Keratinocyte (primary cell): ENCODE measurements at regions not wholly inside any gene's neighbourhood (a gene's known extent, or its start where the extent isn't known, plus 50 kb on each side); places are given as distances from the start of the nearest gene placed in this dataset.

Experiments used
- CTCF ChIP-seq, 3 experiments: IDR thresholded peaks in 1 of 3; conservative IDR thresholded peaks in 1 of 3; optimal IDR thresholded peaks in 1 of 3; 2 replicates in 2 of 3; 3 replicates in 1 of 3; pipeline versions ENCODE3 to v1.5.1; 2011; ENCODE audit warnings: low read length in 3 of 3, mild to moderate bottlenecking in 3 of 3, moderate library complexity in 2 of 3, control low read depth in 1 of 3, inconsistent platforms in 1 of 3; ENCODE audit not compliant: insufficient read depth in 2 of 3; ENCODE audit errors: extremely low read depth in 1 of 3
- EZH2 ChIP-seq: IDR thresholded peaks from one replicate; pipeline ENCODE4 v1.6.1; 2012; ENCODE audit warnings: inconsistent platforms, mild to moderate bottlenecking, low read length, moderate library complexity

DNA sequence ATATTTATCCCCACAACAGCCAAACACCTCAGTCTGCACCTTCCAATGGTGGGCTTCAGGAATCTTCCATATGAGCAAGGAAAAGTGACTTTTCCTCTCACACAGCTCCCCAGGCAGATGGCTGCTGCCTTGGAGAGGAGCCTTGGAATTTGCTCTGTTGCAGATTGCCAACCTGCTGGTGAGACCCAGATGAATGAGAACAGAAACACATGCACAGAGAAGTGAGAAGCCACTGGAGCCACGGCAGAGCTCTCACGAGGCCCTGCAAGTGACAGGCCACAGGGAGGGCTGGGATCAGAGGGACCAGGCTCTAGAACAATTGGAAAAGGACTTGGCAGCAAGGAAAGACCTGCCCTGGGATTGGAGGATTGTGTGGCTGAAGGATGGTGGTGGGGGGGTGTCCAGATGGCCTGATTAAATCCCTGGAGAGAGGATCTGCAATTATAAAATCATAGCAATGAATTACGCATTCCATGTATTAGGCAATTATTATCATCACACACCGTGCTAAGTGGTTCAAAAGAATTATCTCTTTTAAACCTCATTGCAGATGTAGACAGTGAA is 84.9 kb upstream of the PWP1 start:
- no peak for TF ChIP-seq CTCF (optimal IDR thresholded peaks at IDR 0.05 in 1 of 3, IDR thresholded peaks at IDR 0.05 in 1 of 3, conservative IDR thresholded peaks at IDR 0.05 in 1 of 3; ENCODE audit: extremely low read depth in 1 of 3, insufficient read depth in 2 of 3, low read length in 3 of 3)
- no peak for TF ChIP-seq EZH2
